Germinal center (tissue), 1 donor: ENCODE measurements at regions not wholly inside any gene's neighbourhood (a gene's known extent, or its start where the extent isn't known, plus 50 kb on each side); places are given as distances from the start of the nearest gene placed in this dataset.
"Not testable (repeated sequence)": the region's sequence is repeated elsewhere in the genome, so short reads cannot be mapped to it uniquely, and the experiment has no call there.

Experiments
- DNase-seq: peaks from one replicate; pipeline ENCODE4 v3.0.0; 2012; ENCODE audit warnings: mixed read lengths, low spot score

DNA sequence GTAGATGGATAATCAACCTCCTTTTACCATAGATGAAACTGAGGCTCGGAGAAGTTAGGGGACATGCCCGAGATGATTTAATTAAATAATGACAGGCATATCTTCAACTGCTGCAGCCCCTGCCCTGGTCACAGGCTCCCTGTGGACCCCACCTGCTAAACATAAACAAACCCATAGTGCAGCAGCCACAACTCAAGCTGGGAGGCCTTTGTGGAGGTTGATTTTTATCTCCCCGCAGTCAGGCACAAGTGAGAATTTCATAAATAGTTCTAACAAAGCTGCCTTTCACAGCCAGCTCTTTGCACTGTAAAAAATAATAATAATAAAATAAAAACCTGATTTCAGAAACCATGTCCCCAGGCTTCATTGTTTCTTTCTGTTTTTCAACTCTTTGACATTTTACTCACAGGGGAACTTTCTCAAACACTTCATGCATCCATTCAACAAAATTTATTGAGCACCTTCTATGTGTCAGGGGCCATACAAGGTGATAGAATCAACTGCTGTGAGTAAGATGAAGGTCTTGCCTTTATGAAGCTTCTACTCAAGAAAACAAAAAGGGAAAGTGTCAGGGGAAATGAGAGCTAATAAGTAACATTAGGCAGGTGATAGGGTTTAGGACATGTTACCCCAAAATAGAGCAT, 393.6 kb upstream of the PROK2 start:
- no peak for DNase-seq

DNA sequence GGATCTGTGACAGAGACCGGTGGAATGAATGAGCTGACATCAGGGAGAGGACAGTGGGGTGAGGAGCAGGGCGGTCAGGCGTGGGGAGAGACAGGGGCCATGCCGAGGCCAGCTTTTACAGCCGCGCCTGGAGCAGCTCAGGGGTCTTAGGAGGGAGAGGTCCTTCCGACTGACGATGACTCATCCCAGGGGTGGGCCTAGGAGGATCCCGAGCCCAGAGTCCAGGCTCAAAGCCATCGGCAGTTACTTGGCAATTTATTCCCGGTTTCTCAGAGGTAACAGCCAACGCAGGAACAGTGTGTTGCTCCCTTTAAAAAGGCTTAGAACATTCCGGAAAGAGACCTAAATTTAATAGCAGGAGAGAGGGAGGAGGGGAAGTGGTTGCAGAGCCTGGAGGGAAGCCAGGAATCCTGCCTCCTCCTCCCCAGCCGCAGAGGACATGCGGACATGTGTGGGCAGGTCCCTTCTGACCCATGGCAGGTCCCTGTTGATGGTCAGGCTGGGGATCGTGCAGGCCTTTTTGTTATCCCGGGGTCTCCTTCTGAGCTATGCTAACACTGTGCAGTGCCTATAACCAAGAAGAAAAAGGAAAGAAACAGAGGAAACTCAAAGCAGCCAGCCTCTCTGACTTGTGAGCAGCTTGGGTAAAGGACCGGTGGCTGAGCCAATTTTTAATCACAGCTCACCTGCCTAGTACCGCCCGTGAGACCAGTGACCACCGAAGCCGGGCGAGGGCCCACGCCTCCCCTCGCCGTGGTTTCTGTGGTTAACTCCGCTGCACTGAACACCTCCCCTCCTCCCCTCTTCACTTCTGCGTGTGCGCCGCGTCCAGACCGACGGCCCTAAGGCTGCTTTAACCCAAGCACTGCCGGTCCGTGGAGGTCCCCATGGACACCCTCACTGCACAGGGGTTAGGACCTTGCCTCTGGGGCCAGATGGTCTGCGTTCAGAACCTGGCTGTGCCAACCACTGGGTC, 392.4 kb upstream of the PROK2 start:
- DNase-seq = peak; percentile 44

DNA sequence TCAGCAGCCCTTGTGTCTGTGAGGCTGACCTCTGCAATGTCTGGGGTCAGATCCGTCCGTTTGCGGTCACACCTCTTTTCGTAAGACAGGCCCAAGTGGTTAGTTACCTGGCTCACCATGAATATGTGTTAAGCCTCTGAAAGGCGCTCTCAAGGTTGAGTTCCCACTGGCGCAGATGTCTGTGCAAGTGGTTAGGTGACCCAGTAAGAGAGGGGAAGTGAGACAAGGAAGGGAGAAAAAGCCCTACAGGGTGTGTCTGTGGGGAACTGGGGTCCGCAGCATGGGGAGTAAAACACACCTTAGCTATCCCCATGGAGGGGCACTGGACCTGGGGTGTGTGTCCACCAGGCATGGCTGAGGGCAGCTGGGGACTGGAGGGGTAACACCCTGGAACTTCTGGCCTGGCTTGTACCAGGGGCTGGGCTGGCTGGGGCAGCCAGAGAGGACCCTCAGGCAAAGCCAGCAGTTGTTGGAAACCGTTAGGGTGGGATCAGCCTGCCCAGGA, 391.6 kb upstream of the PROK2 start:
- peak; percentile 77 for DNase-seq

DNA sequence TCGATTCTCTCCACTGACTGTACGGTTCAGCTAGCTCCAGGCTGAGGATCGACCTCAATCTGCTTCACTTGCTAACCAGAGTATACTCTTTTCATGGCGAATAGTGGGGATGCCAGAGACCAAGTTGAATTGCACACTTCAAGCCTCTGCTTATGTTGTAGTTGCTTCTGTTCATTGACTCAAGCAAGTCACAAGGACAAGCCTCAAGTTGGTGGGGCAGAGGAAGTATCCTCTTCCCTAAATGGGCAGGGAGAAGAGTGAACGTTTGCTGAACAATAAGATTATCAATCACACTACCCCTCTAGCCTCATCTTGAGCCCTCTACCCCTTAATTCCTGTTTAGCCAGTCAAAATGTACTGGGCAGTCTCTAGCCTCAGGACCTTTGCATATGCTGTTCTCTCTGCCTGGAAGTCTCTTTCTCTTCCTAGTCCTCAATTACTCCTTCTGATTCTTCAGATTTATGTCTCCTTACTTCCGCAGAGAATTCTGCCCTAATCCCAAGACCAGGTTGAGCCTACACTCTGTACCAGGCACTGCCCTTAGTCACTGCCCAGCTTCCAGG, 390.4 kb upstream of the PROK2 start:
- DNase-seq = no peak

DNA sequence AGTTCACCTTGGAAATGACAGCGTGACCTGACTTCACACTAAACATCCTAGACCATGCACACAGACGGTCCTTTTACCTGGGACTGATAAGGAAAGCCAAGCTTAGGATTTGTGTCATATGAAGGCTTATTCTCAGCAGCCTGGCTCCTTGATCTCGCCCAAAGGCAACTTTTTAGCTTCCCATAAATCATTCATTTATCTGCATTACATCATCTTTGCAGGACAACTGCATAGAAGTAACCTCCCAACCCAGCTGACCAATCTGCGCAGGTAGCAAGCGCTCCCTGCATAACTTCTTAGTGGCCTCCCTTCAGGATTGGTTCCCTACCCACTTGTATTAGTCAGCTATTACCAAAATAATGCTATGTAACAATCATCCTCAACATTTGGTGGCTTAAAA, 389.9 kb upstream of the PROK2 start:
- DNase-seq = no peak

DNA sequence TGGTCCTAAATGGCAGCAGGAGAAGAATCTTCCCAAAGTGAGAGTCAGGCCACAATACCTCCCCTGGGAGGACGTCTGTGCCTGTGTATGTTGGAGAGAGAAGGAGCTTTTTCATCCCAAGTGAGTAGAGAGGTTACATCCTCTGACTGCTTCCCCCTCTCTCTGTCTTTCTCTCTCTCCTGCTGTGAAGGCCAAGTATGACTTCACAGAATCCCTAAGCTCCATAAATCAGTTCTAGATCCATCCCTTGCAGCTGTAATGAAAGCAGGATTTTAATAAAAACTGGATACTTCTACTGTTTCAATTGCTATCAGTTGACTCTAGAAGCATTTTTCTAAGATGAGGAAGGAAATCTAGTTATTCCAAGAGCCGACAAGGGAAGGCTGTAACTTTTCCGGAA, 389.1 kb upstream of the PROK2 start:
- no peak for DNase-seq

DNA sequence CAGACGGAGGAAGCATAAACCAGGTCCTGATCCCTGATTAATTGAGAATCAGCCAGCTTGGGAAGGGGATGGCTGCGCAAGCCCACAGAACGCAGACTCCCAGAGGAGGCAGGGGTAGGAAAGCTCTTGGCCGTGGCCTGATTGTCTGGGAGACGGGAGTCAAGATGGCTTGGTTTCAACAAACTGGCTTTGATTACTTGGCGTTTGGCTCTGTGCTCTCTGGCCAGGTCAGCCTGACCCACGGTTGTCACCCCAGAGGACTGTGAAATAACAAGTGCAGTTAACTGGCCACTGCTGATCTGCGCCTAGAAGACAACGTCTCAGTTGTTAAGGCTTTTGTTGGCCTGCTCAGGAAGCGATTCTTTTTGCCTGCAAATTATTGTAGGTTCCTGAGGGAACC, 387.0 kb upstream of the PROK2 start:
- no peak for DNase-seq

DNA sequence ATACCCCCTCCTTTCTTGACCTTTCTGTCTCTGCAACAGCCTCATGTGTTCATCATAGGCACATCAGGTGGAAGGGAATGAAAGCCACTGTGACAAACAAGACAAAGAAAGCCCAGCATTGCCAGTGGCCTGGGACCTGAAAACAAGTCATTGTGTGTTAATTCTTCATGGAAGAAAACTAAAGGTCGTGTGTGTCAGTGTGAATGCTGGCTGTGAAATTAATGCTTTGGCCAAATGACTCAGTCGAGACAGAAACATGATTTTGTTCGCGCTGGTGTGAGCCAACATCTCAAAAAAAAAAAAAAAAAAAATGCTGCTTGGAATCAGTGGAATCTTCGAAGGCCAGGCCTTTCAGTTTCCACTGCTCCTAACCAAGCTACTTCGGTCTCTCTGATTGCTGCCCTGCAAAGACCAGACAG, 386.5 kb upstream of the PROK2 start:
- no peak for DNase-seq

DNA sequence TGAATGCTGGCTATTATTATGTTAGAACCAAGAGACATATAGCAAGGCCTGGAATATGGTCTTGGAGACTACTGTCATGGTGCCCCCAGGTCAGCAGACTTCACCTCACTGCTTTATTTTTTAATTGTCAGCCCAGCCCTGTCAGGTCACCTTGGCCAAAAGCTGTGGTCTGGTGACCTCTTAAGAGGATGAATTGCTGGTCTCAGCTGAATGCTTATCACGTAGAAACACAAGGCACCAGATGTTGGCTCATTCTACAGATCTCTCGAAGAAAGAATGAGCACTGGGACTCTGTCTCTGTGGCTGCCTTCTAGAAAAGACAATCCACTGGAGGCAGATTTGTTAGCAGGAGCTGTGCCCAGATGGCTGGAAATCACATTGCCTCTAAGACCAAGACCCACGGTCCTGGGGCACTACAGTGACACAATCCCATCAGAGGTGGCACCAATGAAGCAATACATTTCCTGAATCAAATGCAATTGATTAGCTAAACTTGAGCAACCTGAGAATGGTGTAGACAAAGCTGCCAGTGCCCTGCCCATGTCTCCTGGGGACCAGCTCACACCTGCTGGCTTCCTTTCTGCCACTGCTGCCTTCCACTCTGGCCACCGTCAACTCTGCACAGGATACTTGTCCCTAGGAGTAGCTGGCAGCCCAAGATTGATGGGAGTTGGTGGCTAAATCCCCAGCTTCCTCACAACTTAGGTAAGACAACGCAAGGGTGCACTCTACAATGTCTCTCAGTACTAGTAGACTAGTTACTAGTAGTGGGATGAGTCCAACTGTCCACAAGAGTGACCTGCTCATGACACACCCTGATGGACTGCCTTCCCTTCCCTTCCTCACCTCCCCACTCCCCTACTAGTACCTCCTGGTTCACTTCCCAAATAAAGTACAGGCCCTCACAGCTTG, 384.9 kb upstream of the PROK2 start:
- DNase-seq = no peak

DNA sequence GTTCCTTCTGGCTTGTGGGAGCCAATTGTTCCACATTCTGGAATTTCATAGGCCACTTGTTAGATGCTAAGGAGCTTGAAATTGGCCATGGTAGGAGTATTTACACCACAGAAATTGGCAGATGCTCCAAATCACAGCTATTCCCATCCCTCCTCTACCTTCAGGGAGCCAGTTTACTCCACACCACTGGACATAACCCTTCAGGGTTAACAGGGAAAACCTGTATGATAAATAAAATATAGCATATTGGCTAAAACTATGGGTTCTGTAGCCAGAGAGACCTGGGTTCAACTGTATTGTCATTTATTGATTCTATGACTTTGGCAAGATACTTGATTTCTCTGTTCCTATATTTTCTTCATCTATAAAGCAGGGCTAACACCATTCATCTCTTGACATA, 384.2 kb upstream of the PROK2 start:
- no peak for DNase-seq

DNA sequence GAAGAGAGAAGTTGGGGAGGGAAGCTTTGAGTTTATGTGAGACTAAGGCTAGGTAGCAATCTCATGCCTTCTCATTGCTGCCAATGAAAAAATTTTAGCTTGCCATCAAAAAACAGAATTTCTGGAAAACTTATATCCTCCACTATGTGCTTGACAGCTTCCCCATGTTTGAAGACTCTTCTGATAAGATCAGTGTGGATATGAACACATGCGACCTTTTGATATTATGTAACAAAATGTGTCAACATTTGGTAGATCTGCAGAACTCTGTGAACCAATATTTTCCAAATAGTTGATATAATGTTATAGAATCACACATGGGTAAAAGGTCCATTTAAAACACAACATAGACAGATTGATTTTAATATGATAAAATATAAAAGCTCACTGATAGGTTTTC, 380.9 kb upstream of the PROK2 start:
- DNase-seq = no peak

DNA sequence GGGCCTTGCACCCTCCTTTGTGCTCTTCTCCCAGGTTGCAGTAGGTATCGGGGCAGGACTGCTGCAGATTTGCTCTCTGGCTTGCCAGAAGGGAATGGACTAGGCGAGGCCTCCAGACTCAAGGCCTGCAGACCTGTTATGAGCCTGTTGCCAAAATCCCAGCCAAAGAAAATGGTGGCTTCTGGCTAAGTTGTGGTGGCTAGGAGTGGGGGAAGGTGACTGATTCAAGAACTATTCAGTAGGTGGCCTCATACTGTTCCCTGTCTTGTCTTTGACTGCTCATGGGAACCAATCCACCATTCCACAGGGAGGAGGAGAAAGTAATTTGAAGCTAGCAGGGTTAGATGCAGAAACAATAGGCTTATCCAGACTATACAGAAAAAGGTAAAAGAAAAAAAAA, 380.4 kb upstream of the PROK2 start:
- no peak for DNase-seq

DNA sequence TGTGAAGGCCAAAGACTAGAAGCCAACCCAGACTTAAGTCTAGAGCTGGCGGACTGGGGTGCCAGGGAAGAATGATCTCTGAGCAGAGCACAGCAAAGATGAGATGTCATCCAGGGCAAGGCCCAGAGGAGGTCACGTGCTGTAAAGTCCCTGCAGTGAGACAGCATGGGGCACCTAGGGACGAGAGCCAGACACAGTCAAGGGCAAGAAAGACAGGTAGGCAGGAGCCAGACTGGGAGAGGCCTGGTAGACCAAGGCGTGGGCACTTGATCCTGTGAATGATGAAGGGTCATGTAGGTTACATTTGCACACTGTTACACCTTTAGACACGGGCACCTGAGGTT, 379.7 kb upstream of the PROK2 start:
- DNase-seq = no peak

DNA sequence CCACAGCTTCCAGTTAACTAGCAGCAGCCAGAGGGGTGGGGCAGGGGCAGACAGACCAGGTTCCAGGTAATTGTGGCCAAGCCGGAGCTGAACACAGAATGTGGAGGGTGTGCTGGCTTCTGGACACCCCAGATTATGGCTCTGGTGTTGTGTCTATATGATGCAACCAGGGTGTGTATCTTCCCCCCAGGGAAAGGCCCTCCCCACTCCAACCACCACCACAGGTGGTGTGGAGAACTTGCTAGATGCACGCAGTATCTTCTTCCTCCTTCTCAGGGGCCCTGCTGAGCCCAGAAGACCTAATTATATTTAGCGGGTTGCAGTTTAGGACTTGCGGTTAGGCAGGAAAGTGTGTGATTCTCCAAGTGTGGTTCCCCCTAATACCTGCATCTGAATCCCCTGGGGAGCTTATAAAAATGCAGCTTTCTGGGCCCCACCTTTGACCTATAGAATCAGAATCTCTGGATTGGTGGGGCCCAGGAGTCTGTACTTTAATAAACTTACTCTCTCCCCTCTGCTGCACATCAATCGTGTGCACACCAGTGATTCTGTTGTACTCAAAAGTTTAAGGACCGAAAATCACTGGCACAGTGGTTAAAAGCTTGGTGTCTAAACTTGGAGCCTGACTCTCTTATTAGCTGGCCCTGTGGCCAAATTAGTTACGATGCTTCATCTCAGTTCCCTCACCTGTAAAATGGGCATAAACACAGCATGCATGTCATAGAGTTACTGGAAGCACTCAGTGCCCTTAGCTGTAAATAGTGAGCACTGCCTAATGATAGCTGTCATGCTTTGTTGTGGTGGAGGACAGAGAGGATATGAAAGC, 379.1 kb upstream of the PROK2 start:
- peak; percentile 89 for DNase-seq

DNA sequence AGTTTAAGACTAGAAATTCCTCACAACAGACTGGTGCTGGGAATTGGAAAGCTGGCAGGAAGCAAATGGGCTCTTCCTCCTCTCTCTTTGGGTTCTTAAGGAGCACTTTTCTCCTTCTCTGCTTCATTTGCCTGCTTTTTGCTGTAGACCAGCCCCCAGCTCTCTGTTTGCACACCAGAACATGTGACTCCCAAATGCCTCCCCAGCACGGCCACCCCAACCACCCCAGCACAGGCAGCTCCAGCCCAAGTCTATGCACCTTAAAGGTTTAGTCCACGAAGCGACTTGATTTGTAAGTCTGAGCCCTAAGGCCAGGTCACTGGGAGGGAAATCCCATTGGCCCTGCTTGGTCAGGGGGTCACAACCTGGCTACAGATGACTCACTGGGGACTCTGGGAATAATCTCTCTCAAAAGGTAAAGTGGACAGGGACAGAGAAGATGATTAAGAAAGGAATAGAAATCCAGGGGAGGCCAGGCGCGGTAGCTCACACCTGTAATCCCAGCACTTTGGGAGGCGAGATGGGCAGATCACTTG, 377.8 kb upstream of the PROK2 start:
- no peak for DNase-seq

DNA sequence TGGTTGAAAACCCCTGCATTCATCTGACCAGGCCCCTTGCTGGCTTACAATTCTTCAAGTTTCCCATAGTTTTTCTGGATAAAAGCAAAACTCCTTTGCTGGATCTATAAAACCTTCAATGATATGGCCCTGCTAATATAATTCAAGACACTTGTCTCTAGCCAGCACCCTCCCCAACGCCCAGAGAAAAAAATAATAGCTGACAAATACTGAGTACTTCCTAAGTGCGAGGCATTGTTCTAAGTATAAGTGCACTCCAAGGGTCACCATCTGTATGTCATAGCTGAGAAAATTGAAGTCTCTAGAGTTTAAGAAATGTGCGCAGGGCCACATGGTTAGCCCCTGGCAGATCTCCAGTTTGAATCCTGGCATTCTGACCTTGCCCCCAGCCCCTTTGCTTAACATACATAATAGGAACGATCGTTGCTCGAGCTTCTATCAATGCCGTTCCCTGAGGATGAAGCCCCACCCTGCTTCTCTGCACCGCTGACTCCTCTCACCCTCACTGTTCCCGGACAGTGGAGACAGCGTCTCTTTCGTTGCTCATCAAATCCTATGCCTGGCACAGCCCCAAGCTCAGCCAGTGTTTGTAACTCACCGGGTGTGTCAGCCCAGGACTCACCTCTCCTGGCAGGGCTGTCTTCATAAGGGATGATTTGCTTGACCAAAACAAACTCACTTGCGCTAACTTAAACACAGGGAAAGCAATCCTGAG, 377.1 kb upstream of the PROK2 start:
- no peak for DNase-seq

DNA sequence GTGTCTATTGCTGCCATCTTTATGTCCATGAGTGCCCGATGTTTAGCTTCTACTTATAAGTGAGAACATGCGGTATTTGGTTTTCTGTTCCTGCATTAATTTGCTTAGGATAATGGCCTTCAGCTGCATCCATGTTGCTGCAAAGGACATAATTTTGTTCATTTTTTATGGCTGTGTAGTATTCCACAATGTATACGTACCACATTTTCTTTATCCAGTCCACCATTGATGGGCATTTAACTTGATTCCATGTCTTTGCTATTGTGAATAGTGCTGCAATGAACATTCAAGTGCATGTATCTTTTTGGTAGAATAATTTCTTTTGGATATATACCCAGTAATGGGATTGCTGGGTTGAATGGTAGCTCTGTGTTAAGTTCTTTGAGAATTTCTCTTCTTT, 376.3 kb upstream of the PROK2 start:
- DNase-seq = not testable (repeated sequence)

DNA sequence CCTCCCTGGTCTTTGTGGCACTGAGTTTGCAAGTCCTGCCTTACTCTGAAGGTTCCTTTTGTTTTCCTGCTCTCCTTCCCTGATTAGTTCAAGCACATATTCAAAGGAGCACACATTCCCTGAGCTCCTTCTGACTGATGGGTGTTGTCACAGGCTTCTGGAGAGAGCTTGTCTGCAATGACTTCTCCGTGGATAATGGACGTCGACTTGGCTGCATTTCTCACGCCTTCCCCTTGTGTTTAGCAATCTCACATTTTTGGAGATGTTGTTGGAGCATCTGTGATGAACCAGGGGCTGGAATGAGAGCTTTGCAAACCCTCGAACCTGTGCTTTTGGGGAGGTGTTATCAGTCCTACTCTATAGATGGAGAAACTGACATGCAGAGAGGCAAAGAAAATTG, 375.4 kb upstream of the PROK2 start:
- no peak for DNase-seq

DNA sequence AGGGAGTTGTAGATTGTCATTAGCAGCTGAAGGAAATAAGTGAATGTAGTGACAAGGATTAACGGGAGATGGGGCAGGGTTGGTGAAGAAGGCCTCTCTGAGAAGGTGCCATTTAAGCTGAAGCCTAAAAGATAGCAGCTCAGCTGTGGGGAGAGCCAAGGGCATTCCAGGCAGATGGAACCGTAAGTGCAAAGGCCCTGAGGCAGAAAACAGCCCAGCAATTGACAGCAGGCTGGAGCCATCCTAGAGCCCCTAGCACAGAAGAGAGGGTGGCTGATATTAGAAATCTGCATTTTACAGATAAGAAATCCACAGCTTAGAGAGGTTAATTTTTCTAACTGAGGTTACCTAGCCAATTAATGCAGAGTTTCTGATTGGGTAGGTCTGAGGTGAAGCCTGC, 374.5 kb upstream of the PROK2 start:
- no peak for DNase-seq

DNA sequence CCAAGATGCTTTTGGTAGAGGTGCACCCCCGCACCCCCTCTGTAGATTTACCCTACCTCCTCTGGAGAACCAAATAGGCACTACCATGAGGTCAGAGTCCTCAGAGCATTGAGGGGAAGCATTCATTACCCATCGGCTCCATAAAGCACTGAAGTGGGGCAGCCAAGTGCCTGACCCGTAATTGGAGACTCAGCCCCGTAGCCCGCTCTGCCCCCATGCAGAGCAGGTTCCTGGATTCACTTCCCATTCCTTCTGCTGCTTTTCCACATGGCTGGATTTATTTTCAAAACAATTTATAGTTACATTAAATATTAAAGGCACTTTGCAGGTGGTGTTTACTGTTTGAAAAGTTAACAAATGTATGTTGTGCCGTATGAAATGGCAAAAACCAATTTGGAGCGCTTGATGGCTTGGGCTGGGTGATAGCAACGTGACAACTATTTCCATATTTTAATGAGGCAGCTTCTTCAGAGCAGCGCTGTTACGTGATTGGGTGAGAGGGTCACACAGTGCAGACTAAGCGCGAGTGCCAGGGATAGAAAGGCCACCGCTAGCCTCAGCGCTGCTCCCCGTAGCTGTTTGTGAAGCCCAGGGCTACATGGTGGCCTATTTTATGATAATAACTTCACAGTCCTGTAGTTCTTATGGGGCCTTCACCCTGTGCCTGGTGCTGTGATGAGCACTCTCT, 373.8 kb upstream of the PROK2 start:
- no peak for DNase-seq
